ENCODE measurements at regions not wholly inside any gene's neighbourhood (a gene's known extent, or its start where the extent isn't known, plus 50 kb on each side); places are given as distances from the start of the nearest gene placed in this dataset.

DNA sequence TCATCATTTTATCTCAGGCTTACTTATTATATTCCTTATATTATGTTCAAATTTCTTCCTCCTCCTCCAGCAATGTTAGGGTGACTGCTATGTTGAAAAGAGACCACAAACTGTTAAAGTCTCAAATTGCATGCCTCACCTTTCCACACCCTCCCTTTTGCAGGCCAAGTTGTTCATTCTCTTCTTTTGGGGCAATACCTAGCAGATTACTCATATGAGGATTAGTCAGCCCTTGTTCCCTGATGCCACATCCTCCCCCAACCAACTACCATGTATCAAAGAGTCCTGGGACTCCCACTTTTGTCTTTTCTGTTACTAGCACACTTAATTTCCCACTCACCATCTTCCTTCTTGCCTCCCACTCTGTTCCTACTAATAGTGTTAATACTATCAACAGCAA is 434.7 kb downstream of the BCKDHB start:
- no peak overlapping the region for H3K9ac ChIP-seq
- TF ChIP-seq Cebpa-rat (IDR thresholded peaks at IDR 0.05), result no peak
- H3K9me3 ChIP-seq (replicated peaks in 1 of 11), result peaks cover 0 to 6% (median 0%) of the 10 kb centered on the region in 11 experiments; a peak in 3 of 22 replicates
- no peak overlapping the region for H3K27ac ChIP-seq
- no peaks in the 10 kb centered on the region for H3K36me3 ChIP-seq
- peak overlapping the region in 2 of 11 experiments; percentile 19 to 35; a peak in 2 of 22 replicates for H3K4me2 ChIP-seq
- H3K4me3 ChIP-seq, result no peak overlapping the region
- H3K4me1 ChIP-seq, result peaks cover 0 to 22% (median 0%) of the 10 kb centered on the region in 10 experiments; a peak in 4 of 20 replicates
- H4K20me1 ChIP-seq, result no peaks in the 10 kb centered on the region
- H3K27me3 ChIP-seq, result no peaks in the 10 kb centered on the region

DNA sequence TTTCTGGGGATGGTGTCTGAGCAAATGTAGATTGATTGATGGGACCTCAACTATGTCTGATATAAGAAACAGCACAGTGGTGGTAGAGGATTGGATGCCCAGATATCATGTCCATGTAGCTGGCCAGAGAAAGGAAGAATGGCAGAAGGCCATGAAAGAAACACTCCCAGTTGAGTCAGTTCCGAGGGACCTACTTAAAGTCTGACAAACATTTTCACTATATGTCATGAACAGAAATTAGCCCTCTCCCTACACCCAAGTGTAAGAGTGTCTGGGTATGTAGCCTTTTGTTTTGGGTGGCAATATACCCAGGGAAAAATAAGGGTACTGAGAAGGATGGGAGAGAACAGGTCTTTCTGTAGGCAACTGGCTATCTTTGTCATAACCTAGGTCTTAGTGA is 434.2 kb downstream of the BCKDHB start:
- H3K27ac ChIP-seq, result no peak overlapping the region
- H3K27me3 ChIP-seq, result no peaks in the 10 kb centered on the region
- peak overlapping the region in 2 of 11 experiments; percentile 19 to 35; a peak in 2 of 22 replicates for H3K4me2 ChIP-seq

DNA sequence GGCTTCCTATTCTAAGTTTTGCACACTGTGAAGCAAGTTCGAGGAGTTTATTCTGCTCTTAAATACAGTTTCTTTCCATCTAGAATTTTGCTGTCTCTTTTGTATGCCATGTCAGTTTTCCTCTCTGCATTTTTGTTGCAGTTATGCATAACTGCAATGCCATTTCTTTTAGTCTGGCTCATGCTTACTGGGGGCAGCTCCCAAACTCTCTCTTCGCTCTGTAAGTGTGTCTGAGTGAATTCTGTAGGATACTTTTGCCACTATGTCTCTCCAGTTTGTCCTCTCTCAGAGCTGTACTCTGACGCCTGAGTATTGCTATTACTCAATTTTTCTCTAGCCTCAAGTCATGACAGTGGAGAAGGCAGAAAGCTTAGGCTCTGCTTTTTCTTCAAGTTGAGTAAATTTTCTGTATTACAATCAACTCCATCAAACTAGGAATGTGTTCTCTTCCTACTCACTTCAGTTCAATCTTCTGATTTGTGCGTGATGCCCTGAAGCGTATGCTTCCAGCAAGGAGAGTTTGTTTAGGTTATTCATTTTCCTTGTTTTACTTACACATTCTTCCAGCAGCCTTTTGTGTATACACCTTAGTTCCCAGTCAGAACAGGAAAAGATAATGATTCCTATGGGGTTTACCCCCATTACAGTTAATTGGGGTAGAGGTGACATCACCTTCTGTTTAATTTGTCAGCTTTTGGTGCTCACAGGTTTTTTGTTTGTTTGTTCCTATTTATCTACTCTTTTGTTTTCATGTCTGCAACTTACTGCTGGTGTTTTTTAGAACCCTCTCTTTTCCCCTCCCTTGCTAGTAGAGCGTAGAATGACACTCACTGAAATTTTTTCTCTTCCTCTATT is 430.9 kb downstream of the BCKDHB start:
- Histone ChIP-seq H3K4me2 (no peak overlapping the region), H3K9me3 (replicated peaks in 1 of 11) (peaks cover 0 to 23% (median 0%) of the 10 kb centered on the region in 11 experiments; a peak in 10 of 22 replicates), H4K20me1 (no peaks in the 10 kb centered on the region), H3K27me3 (no peaks in the 10 kb centered on the region), H3K36me3 (no peaks in the 10 kb centered on the region), H3K9ac (no peak overlapping the region), H3K4me1 (peaks cover 0 to 22% (median 0%) of the 10 kb centered on the region in 10 experiments; a peak in 4 of 20 replicates), H3K4me3 (no peak overlapping the region), H3K27ac (peak overlapping the region in 4 of 11 experiments; percentile 32 to 58 (median 50); a peak in 6 of 22 replicates)
- no peak for TF ChIP-seq Cebpa-rat (IDR thresholded peaks at IDR 0.05)

More for the DNA sequence above, 434.2 kb downstream of the BCKDHB start:
- no peaks in the 10 kb centered on the region for H3K36me3 ChIP-seq
- H3K9me3 ChIP-seq (replicated peaks in 1 of 11), result peaks cover 0 to 10% (median 0%) of the 10 kb centered on the region in 11 experiments; a peak in 10 of 22 replicates
- H4K20me1 ChIP-seq, result no peaks in the 10 kb centered on the region
- no peak for TF ChIP-seq Cebpa-rat (IDR thresholded peaks at IDR 0.05)
- H3K9ac ChIP-seq, result no peak overlapping the region
- H3K4me1 ChIP-seq, result peaks cover 0 to 22% (median 0%) of the 10 kb centered on the region in 10 experiments; a peak in 4 of 20 replicates
- no peak overlapping the region for H3K4me3 ChIP-seq

DNA sequence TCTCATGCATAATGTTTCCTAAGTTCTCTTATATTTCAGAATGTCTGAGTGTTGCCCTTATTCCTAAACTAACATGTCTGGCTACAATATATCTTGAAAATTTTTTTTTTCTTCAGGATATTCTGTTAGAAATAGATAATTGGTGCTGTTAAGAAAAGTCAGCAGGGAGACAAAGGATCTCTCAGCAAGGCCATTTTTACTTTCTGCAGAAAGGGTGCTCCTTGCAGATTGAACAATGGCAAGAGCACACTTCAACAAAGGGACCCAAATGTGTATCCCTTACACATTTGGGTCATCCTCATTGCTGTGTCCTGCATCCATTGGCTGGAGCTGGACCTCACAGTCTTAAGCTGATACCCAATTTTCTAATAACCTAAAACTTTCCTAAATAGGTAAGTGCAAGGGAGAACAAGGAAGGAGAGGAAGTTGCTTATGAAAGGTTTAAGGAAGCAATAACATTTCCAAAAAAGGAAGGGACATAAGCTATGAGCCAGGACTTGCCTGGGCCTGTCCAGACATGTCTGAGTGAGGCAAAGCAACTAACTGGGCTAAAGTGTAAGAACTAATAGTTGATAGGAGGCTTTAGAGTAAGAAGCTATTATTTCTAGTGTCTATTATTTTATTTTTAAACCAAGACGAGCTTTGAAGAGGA is 429.6 kb downstream of the BCKDHB start:
- H3K4me2 ChIP-seq, result no peak overlapping the region
- no peaks in the 10 kb centered on the region for H4K20me1 ChIP-seq
- no peaks in the 10 kb centered on the region for H3K27me3 ChIP-seq
- H3K27ac ChIP-seq, result peak overlapping the region in 6 of 11 experiments; percentile 12 to 58 (median 40); a peak in 10 of 22 replicates
- TF ChIP-seq Cebpa-rat (IDR thresholded peaks at IDR 0.05), result no peak
- peaks cover 0 to 23% (median 0%) of the 10 kb centered on the region in 11 experiments; a peak in 10 of 22 replicates for H3K9me3 ChIP-seq (replicated peaks in 1 of 11)
- peaks cover 0 to 9% (median 0%) of the 10 kb centered on the region in 10 experiments; a peak in 4 of 20 replicates for H3K4me1 ChIP-seq
- H3K4me3 ChIP-seq, result no peak overlapping the region
- H3K36me3 ChIP-seq, result no peaks in the 10 kb centered on the region
- no peak overlapping the region for H3K9ac ChIP-seq

DNA sequence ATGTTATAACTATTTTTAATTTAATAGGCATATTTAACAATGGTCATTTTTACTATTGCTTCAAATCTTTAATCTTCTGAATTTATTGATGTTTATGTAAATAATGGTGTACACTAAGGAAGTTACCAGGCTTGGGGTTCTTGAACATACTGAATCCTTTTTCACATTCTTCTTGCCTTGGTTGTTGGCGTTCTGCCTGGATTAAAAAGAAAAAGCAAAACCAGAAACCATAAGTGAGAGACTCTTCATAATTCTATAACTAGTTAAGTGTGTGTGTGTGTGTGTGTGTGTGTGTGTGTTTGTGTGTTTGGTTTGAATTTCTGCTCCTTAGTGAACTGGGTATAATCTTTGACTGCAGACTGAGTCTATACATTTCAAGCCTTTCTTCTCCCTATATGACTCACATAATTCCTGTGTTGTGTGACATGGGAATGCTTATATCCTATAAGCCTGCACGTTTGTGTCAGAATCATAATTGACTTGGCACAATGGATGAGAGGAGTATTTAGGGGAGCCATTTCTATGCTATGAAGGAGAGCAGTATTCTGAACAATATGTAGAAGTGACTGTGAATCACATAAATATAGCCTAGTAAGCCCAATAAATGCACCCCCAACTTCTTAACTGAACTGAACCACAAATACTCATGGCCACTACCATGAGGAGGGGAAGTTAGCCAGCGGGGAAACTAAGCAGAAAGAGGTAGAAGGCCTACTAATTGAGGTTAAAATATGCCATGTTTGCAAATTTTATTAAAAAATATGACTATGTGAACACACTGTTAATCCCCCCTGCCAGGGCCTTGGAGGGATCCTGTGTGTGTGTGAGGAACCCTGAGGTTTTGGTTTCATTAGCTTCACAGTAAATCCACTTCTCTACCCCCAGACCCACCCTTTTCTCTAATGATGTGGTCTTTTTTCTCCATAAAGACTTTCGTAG is 425.5 kb downstream of the BCKDHB start:
- Histone ChIP-seq H3K4me1 (no peaks in the 10 kb centered on the region), H3K9me3 (replicated peaks in 1 of 11) (peaks cover 0 to 20% (median 0%) of the 10 kb centered on the region in 11 experiments; a peak in 10 of 22 replicates), H3K4me3 (no peak overlapping the region), H3K4me2 (no peak overlapping the region), H4K20me1 (no peaks in the 10 kb centered on the region), H3K27ac (no peak overlapping the region), H3K36me3 (no peaks in the 10 kb centered on the region), H3K9ac (no peak overlapping the region), H3K27me3 (no peaks in the 10 kb centered on the region)
- no peak for TF ChIP-seq Cebpa-rat (IDR thresholded peaks at IDR 0.05)

DNA sequence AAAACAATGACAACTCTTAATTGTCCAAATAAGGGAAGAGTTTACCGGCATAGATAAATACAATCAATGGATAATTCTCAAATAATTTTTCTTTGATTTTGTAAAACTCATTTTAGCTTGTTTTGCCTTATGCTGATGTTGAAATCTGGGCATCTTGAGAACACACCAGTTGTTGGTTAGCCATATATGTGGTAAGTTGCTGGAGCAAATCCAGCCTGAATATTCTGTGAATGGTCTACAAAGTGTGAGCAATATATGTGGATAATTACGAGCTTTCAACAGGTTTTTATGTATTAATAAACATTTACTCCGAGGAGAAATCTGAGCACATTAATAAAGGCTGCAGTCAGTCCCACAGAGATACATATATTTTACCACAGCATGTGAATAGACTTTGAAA is 423.6 kb downstream of the BCKDHB start:
- H3K27ac ChIP-seq, result no peak overlapping the region
- no peak overlapping the region for H3K4me2 ChIP-seq
- H3K4me1 ChIP-seq, result no peaks in the 10 kb centered on the region
- H3K27me3 ChIP-seq, result no peaks in the 10 kb centered on the region
- H3K36me3 ChIP-seq, result no peaks in the 10 kb centered on the region
- peaks cover 0 to 8% (median 0%) of the 10 kb centered on the region in 11 experiments; a peak in 5 of 22 replicates for H3K9me3 ChIP-seq (replicated peaks in 1 of 11)
- H4K20me1 ChIP-seq, result no peaks in the 10 kb centered on the region
- no peak for TF ChIP-seq Cebpa-rat (IDR thresholded peaks at IDR 0.05)
- no peak overlapping the region for H3K9ac ChIP-seq
- no peak overlapping the region for H3K4me3 ChIP-seq

DNA sequence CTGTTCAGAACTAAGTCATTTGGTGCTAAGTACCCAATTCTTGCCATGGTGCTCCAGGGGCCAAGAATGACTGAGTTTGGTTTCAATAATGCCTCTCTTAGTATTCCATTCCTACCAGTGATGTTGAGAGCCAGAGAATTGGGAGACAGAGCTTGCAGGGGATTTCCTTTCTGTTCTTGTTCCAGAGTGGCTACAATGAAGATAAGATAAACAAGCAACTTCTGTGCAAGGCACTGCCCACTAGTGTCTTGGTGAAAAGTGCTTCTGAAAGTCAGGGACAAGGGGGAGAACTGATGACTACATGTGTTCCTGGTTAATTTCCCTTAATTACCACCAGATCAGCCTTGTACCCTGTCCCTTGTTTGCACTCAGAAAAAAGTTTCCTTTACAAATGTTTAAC is 421.6 kb downstream of the BCKDHB start:
- Histone ChIP-seq H3K4me2 (no peak overlapping the region), H3K4me3 (no peak overlapping the region), H3K9me3 (replicated peaks in 1 of 11) (no peaks in the 10 kb centered on the region), H3K36me3 (no peaks in the 10 kb centered on the region), H3K27me3 (no peaks in the 10 kb centered on the region), H3K9ac (no peak overlapping the region), H3K4me1 (peaks cover 0 to 12% (median 0%) of the 10 kb centered on the region in 10 experiments; a peak in 8 of 20 replicates), H4K20me1 (no peaks in the 10 kb centered on the region), H3K27ac (no peak overlapping the region)
- TF ChIP-seq Cebpa-rat (IDR thresholded peaks at IDR 0.05), result no peak

DNA sequence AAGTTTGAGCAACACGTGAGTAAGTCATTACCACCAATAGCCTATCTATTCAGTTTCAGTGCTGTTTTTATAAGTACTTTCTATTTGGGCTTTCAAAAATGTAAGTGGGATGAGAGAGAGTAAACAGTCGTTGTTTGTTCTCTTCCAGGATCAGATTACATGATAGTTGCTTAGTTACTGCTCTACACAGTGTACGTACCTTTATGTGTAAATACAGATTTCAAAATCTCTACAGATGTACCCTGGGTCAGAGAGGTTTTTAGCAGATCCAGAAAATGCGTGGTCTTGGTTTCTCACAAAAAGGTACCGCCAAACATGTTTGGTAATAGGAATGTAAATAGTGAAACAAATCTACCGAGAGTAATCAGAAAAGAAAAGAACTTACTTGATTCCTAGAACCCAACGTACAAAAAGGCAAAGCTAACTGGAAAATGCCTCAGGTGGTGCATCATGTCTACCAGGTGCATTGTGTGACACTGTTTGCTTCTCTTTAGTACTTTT is 421.1 kb downstream of the BCKDHB start:
- Histone ChIP-seq H3K4me2 (no peak overlapping the region), H3K27me3 (no peaks in the 10 kb centered on the region), H3K36me3 (no peaks in the 10 kb centered on the region), H3K27ac (no peak overlapping the region), H3K4me3 (no peak overlapping the region), H3K9me3 (replicated peaks in 1 of 11) (no peaks in the 10 kb centered on the region), H3K4me1 (peaks cover 0 to 12% (median 0%) of the 10 kb centered on the region in 10 experiments; a peak in 8 of 20 replicates), H3K9ac (no peak overlapping the region), H4K20me1 (no peaks in the 10 kb centered on the region)
- no peak for TF ChIP-seq Cebpa-rat (IDR thresholded peaks at IDR 0.05)
